DMS53 (cell line): ENCODE measurements at regions not wholly inside any gene's neighbourhood (a gene's known extent, or its start where the extent isn't known, plus 50 kb on each side); places are given as distances from the start of the nearest gene placed in this dataset.
"Not testable (repeated sequence)": the region's sequence is repeated elsewhere in the genome, so short reads cannot be mapped to it uniquely, and the experiment has no call there.

Experiments used
- DNase-seq: peaks from one replicate; lab custom pipeline; 2025; lab: John Stamatoyannopoulos, UW

GRCh38 chr7:153638821-153639435 is 413.3 kb upstream of the DPP6 start:
- DNase-seq: no peak

- DNase-seq: no peak
These were observed 411.6 kb upstream of the DPP6 start for GRCh38 chr7:153640586-153640985.

- DNase-seq: no peak
These were observed 411.0 kb upstream of the DPP6 start for GRCh38 chr7:153641199-153641598.

- DNase-seq: no peak
These were observed 409.2 kb upstream of the DPP6 start for GRCh38 chr7:153642989-153643388.

GRCh38 chr7:153657182-153657800 is 394.9 kb upstream of the DPP6 start:
- no peak for DNase-seq

- DNase-seq: no peak
These were observed 377.1 kb upstream of the DPP6 start for GRCh38 chr7:153675131-153675530.

- peak; percentile 8 for DNase-seq
These were observed 369.6 kb upstream of the DPP6 start for GRCh38 chr7:153682628-153683027.

- no peak for DNase-seq
These were observed 356.0 kb upstream of the DPP6 start for GRCh38 chr7:153696242-153696641.

GRCh38 chr7:153698046-153698445 is 354.2 kb upstream of the DPP6 start:
- DNase-seq: no peak

GRCh38 chr7:153701678-153702077 is 350.5 kb upstream of the DPP6 start:
- DNase-seq: no peak

- DNase-seq: not testable (repeated sequence)
These were observed 328.3 kb upstream of the DPP6 start for GRCh38 chr7:153723892-153724291.

- DNase-seq: not testable (repeated sequence)
These were observed 320.7 kb upstream of the DPP6 start for GRCh38 chr7:153731504-153731903.

GRCh38 chr7:153743434-153743833 is 308.8 kb upstream of the DPP6 start:
- not testable (repeated sequence) for DNase-seq

- DNase-seq: not testable (repeated sequence)
These were observed 304.2 kb upstream of the DPP6 start for GRCh38 chr7:153747969-153748368.

GRCh38 chr7:153748885-153749284 is 303.3 kb upstream of the DPP6 start:
- not testable (repeated sequence) for DNase-seq

- DNase-seq: not testable (repeated sequence)
These were observed 286.3 kb upstream of the DPP6 start for GRCh38 chr7:153765869-153766268.

- DNase-seq: not testable (repeated sequence)
These were observed 285.3 kb upstream of the DPP6 start for GRCh38 chr7:153766926-153767325.

GRCh38 chr7:153772966-153773365 is 279.2 kb upstream of the DPP6 start:
- no peak for DNase-seq

GRCh38 chr7:153776940-153777339 is 275.3 kb upstream of the DPP6 start:
- not testable (repeated sequence) for DNase-seq

GRCh38 chr7:153797363-153797762 is 254.8 kb upstream of the DPP6 start:
- DNase-seq: not testable (repeated sequence)

GRCh38 chr7:153808117-153808516 is 244.1 kb upstream of the DPP6 start:
- DNase-seq: no peak

- DNase-seq: no peak
These were observed 222.7 kb upstream of the DPP6 start for GRCh38 chr7:153829525-153829924.

- peak; percentile 14 for DNase-seq
These were observed 220.0 kb upstream of the DPP6 start for GRCh38 chr7:153832160-153832559.

- peak; percentile 16 for DNase-seq
These were observed 217.1 kb upstream of the DPP6 start for GRCh38 chr7:153835103-153835502.
